Mesenchymal stem cell (in vitro differentiated cells and primary cell): ENCODE measurements at regions not wholly inside any gene's neighbourhood (a gene's known extent, or its start where the extent isn't known, plus 50 kb on each side); places are given as distances from the start of the nearest gene placed in this dataset. TPM values are rescaled to one million over a fixed set of nuclear protein-coding genes. Genes with fewer than 3 reads are reported as not detected.

Experiments
- small RNA-seq: library from polyadenylated mRNA; stranded (forward); fragments of <200 nt; extraction: miRNeasy Mini kit (QIAGEN cat#:217004); gene quantifications from one replicate; pipeline ENCODE3, GENCODE V24; 2013; ENCODE audit warnings: low read depth

Small RNA genes lying in the stretch of these regions (small RNA-seq; reads per million reads assigned to genes)
- gene RF00091, result not detected
